H1 (cell line): ENCODE measurements at regions not wholly inside any gene's neighbourhood (a gene's known extent, or its start where the extent isn't known, plus 50 kb on each side); places are given as distances from the start of the nearest gene placed in this dataset.

ENCODE experiments used
- CTCF ChIA-PET: fragments of 300-600 bp; sonication (Branson Sonifier 250); formaldehyde crosslinking; loops from one replicate; lab custom pipeline; 2021; ENCODE audit not compliant: partially characterized antibody; lab: Charles Lee
- POLR2A ChIA-PET: fragments of 300-600 bp; sonication (Branson Sonifier 250); formaldehyde crosslinking; loops from one replicate; lab custom pipeline; 2021; ENCODE audit warnings: inconsistent platforms; ENCODE audit not compliant: partially characterized antibody; lab: Charles Lee
- DNase-seq, 2 experiments: peaks; one replicate each; pipeline versions ENCODE4 v3.0.0 to v3.0.0-alpha.2; 2010 to 2022; ENCODE audit warnings: low spot score in 2 of 2, low read depth in 1 of 2, mixed read lengths in 1 of 2
- FAIRE-seq: peaks from 2 replicates; lab custom pipeline; 2011; peaks lifted over from hg19 to GRCh38; lab: Jason Lieb, UNC
- H2AFZ ChIP-seq: 2 replicates; pipeline ENCODE4 v1.8.1; 2012; ENCODE audit warnings: low read length, inconsistent platforms
- H2AK5ac ChIP-seq: 2 replicates; pipeline ENCODE4 v1.6.1; 2013; ENCODE audit warnings: low read depth, low read length
- H2BK120ac ChIP-seq: replicated peaks from 2 replicates; pipeline ENCODE3; 2013; ENCODE audit warnings: low read depth, low read length, inconsistent platforms
- H2BK12ac ChIP-seq: 2 replicates; pipeline ENCODE4 v1.6.1; 2013; ENCODE audit warnings: low read depth, low read length
- H2BK15ac ChIP-seq: 2 replicates; pipeline ENCODE4 v1.6.1; 2013; ENCODE audit warnings: low read length
- H2BK20ac ChIP-seq: 2 replicates; pipeline ENCODE4 v1.6.1; 2013; ENCODE audit warnings: low read length
- H2BK5ac ChIP-seq: 2 replicates; pipeline ENCODE4 v1.6.1; 2013; ENCODE audit warnings: low read depth, low read length
- H3K14ac ChIP-seq: 2 replicates; pipeline ENCODE4 v1.6.1; 2013; ENCODE audit warnings: inconsistent platforms; ENCODE audit not compliant: insufficient read length
- H3K18ac ChIP-seq: 2 replicates; pipeline ENCODE4 v1.6.1; 2013; ENCODE audit warnings: low read length; ENCODE audit errors: extremely low read depth
- H3K23ac ChIP-seq: 2 replicates; pipeline ENCODE4 v1.6.1; 2013; ENCODE audit warnings: inconsistent platforms; ENCODE audit not compliant: insufficient read length
- H3K23me2 ChIP-seq: 2 replicates; pipeline ENCODE4 v1.6.1; 2013; ENCODE audit warnings: low read depth, low read length
- H3K27ac ChIP-seq: 2 replicates; pipeline ENCODE4 v1.6.1; 2011; ENCODE audit warnings: low read depth, low read length, inconsistent platforms
- H3K27me3 ChIP-seq, 4 experiments: replicated peaks in 1 of 4; 1 replicate in 1 of 4; 2 replicates in 3 of 4; pipeline versions ENCODE4 v1.6.1 to v1.8.1; 2011 to 2013; ENCODE audit warnings: low read length in 3 of 4, mild to moderate bottlenecking in 3 of 4, inconsistent platforms in 2 of 4, mixed read lengths in 2 of 4, moderate library complexity in 1 of 4; ENCODE audit not compliant: control insufficient read depth in 3 of 4, insufficient read depth in 3 of 4; ENCODE audit errors: extremely low read depth in 1 of 4
- H3K36me3 ChIP-seq, 4 experiments: 2 replicates each; pipeline versions ENCODE4 v1.6.1 to v1.8.1; 2011 to 2013; ENCODE audit warnings: mild to moderate bottlenecking in 4 of 4, low read length in 3 of 4, moderate library complexity in 2 of 4, control low read depth in 1 of 4, inconsistent platforms in 1 of 4; ENCODE audit not compliant: insufficient read depth in 4 of 4, control insufficient read depth in 2 of 4
- H3K4ac ChIP-seq: replicated peaks from 2 replicates; pipeline ENCODE3; 2013; ENCODE audit warnings: low read length, low read depth, mixed read lengths, inconsistent platforms; ENCODE audit not compliant: insufficient read length
- H3K4me1 ChIP-seq, 4 experiments: replicated peaks in 1 of 4; 1 replicate in 1 of 4; 2 replicates in 3 of 4; pipeline versions ENCODE4 v1.6.1 to v1.8.1; 2011 to 2013; ENCODE audit warnings: low read length in 3 of 4, inconsistent platforms in 2 of 4, mixed read lengths in 1 of 4; ENCODE audit not compliant: insufficient read depth in 4 of 4, control insufficient read depth in 3 of 4
- H3K4me2 ChIP-seq, 2 experiments: 2 replicates each; pipeline versions ENCODE4 v1.6.1 to v1.8.1; 2011 to 2013; ENCODE audit warnings: low read depth in 2 of 2, low read length in 2 of 2, control low read depth in 1 of 2, inconsistent platforms in 1 of 2, mild to moderate bottlenecking in 1 of 2; ENCODE audit not compliant: insufficient read depth in 1 of 2
- H3K4me3 ChIP-seq, 4 experiments: fragments of 200-600, 300-600 bp in 1 of 4; sonication (generic), shearing (Covaris generic), sonication (Bioruptor Twin) in 1 of 4; 2 replicates each; pipeline versions ENCODE4 v1.5.1 to v1.8.1; 2011 to 2016; ENCODE audit warnings: low read length in 4 of 4, low read depth in 3 of 4, control low read depth in 2 of 4, inconsistent platforms in 2 of 4, mild to moderate bottlenecking in 2 of 4, mixed read lengths in 1 of 4, moderate library complexity in 1 of 4; ENCODE audit not compliant: insufficient read depth in 2 of 4; ENCODE audit errors: extremely low read depth in 1 of 4
- H3K56ac ChIP-seq: replicated peaks from 2 replicates; pipeline ENCODE3; 2013; ENCODE audit warnings: low read depth, mild to moderate bottlenecking, mixed read lengths, low read length, inconsistent platforms; ENCODE audit not compliant: insufficient read length
- H3K79me1 ChIP-seq: 2 replicates; pipeline ENCODE4 v1.6.1; 2013; ENCODE audit warnings: low read depth, low read length, control low read depth
- H3K79me2 ChIP-seq, 2 experiments: 2 replicates each; pipeline versions ENCODE4 v1.6.1 to v1.8.1; 2012 to 2013; ENCODE audit warnings: low read length in 2 of 2, mild to moderate bottlenecking in 2 of 2, inconsistent platforms in 1 of 2; ENCODE audit not compliant: insufficient read depth in 2 of 2, control insufficient read depth in 1 of 2
- H3K9ac ChIP-seq, 4 experiments: replicated peaks in 1 of 4; 1 replicate in 1 of 4; 2 replicates in 3 of 4; pipeline versions ENCODE4 v1.6.1 to v1.8.1; 2011 to 2013; ENCODE audit warnings: low read depth in 3 of 4, low read length in 3 of 4, control low read depth in 2 of 4, mild to moderate bottlenecking in 2 of 4, moderate library complexity in 2 of 4, inconsistent platforms in 1 of 4; ENCODE audit errors: extremely low read depth in 1 of 4
- H3K9me3 ChIP-seq, 2 experiments: 2 replicates each; pipeline versions ENCODE4 v1.6.1 to v1.8.1; 2012 to 2013; ENCODE audit warnings: mild to moderate bottlenecking in 2 of 2, moderate library complexity in 2 of 2, control low read depth in 1 of 2, inconsistent platforms in 1 of 2, low read depth in 1 of 2, low read length in 1 of 2, mixed read lengths in 1 of 2; ENCODE audit not compliant: insufficient read depth in 2 of 2
- H4K20me1 ChIP-seq, 2 experiments: replicated peaks in 1 of 2; 2 replicates each; pipeline versions ENCODE3 to v1.8.1; 2011 to 2013; ENCODE audit warnings: inconsistent platforms in 2 of 2, low read length in 2 of 2, mild to moderate bottlenecking in 1 of 2; ENCODE audit not compliant: insufficient read depth in 2 of 2, control insufficient read depth in 1 of 2
- H4K5ac ChIP-seq: 2 replicates; pipeline ENCODE4 v1.6.1; 2013; ENCODE audit warnings: low read length, low read depth, mixed read lengths, inconsistent platforms; ENCODE audit not compliant: insufficient read length
- H4K8ac ChIP-seq: 2 replicates; pipeline ENCODE4 v1.8.0; 2013; ENCODE audit warnings: mild to moderate bottlenecking, moderate library complexity, low read length, inconsistent platforms; ENCODE audit not compliant: insufficient read depth; ENCODE audit errors: extremely low read depth
- H4K91ac ChIP-seq: replicated peaks from 2 replicates; pipeline ENCODE3; 2013; ENCODE audit warnings: low read length, mixed read lengths, inconsistent platforms; ENCODE audit not compliant: insufficient read length
- CHD1 ChIP-seq: IDR thresholded peaks from 2 replicates; pipeline ENCODE4 v1.6.1; 2012; ENCODE audit warnings: low read depth, low read length, improper control_type of control experiment
- EGR1 ChIP-seq: IDR thresholded peaks from 2 replicates; pipeline ENCODE4 v1.6.1; 2011; ENCODE audit warnings: low read depth, low read length, borderline replicate concordance
- HDAC6 ChIP-seq: IDR thresholded peaks from one replicate; pipeline ENCODE4 v1.7.1; 2012; ENCODE audit warnings: low read depth, mild to moderate bottlenecking, inconsistent platforms, low read length, moderate library complexity
- YY1 ChIP-seq: IDR thresholded peaks from 2 replicates; pipeline ENCODE4 v1.6.1; 2011; ENCODE audit warnings: low read depth, mild to moderate bottlenecking, low read length
- WGBS, 2 experiments: shearing (Covaris generic) in 1 of 2; methylation state at CpG; one replicate each; pipeline versions ENCODE4 v1.1.6 to v1.1.7; 2013 to 2015; ENCODE audit warnings: low lambda C conversion rate in 2 of 2, mixed read lengths in 2 of 2, inconsistent platforms in 1 of 2, low coverage in 1 of 2, missing lambda C conversion rate in 1 of 2; ENCODE audit not compliant: insufficient replicate concordance in 2 of 2, insufficient coverage in 1 of 2, insufficient read length in 1 of 2; ENCODE audit errors: extremely low coverage in 1 of 2, missing lambda C conversion rate in 1 of 2; 5-methylcytosine and 5-hydroxymethylcytosine counted together

GRCh38 chr3:153073636-153074035 lies 88.4 kb upstream of the RAP2B start:
- Histone ChIP-seq H3K18ac (no peak overlapping the region), H2BK12ac (no peak overlapping the region), H3K14ac (no peak overlapping the region), H3K4me3 (no peak overlapping the region), H3K4me1 (no peaks in the 10 kb centered on the region), H2BK120ac (no peak overlapping the region), H3K23ac (no peak overlapping the region), H3K27me3 (no peaks in the 10 kb centered on the region), H3K4me2 (no peak overlapping the region), H3K79me1 (no peaks in the 10 kb centered on the region), H4K91ac (no peak overlapping the region), H3K9me3 (no peaks in the 10 kb centered on the region), H2BK5ac (no peak overlapping the region), H2AK5ac (no peak overlapping the region), H3K79me2 (no peaks in the 10 kb centered on the region), H4K8ac (no peak overlapping the region), H3K23me2 (no peaks in the 10 kb centered on the region), H3K56ac (no peak overlapping the region), H2BK20ac (no peak overlapping the region), H2AFZ (no peak overlapping the region), H2BK15ac (no peak overlapping the region), H3K9ac (no peak overlapping the region), H4K20me1 (no peaks in the 10 kb centered on the region), H3K4ac (no peak overlapping the region), H4K5ac (no peak overlapping the region), H3K36me3 (no peaks in the 10 kb centered on the region), H3K27ac (no peak overlapping the region)
- FAIRE-seq = no peak
- 89% methylated on average over 5 of the region's 5 CpGs; no CpG with 5 or more reads in 1 of the 2 experiments for WGBS, 2 experiments
- POLR2A ChIA-PET = no interaction called here
- no peak for DNase-seq
- CTCF ChIA-PET = no interaction called here
- TF ChIP-seq HDAC6 = no peak
- no peak for TF ChIP-seq CHD1
- no peak for TF ChIP-seq YY1
- TF ChIP-seq EGR1 = no peak
